ENCODE measurements at regions not wholly inside any gene's neighbourhood (a gene's known extent, or its start where the extent isn't known, plus 50 kb on each side); places are given as distances from the start of the nearest gene placed in this dataset.

GRCh38 chr1:87956750-87957149 is 628.1 kb downstream of the LMO4 start:
- peak overlapping the region; percentile 0 for H3K27ac ChIP-seq (ENCODE audit: insufficient read depth, low read length)
- DNase-seq (ENCODE audit: low read depth in 2 of 2): peak in 1 of 2 donors; percentile 32
- H2AFZ ChIP-seq (ENCODE audit: low read length): no peak overlapping the region
- TF ChIP-seq EZH2 (IDR thresholded peaks at IDR 0.05; ENCODE audit: low read length, missing control alignments): no peak
- TF ChIP-seq, protein P1, sequence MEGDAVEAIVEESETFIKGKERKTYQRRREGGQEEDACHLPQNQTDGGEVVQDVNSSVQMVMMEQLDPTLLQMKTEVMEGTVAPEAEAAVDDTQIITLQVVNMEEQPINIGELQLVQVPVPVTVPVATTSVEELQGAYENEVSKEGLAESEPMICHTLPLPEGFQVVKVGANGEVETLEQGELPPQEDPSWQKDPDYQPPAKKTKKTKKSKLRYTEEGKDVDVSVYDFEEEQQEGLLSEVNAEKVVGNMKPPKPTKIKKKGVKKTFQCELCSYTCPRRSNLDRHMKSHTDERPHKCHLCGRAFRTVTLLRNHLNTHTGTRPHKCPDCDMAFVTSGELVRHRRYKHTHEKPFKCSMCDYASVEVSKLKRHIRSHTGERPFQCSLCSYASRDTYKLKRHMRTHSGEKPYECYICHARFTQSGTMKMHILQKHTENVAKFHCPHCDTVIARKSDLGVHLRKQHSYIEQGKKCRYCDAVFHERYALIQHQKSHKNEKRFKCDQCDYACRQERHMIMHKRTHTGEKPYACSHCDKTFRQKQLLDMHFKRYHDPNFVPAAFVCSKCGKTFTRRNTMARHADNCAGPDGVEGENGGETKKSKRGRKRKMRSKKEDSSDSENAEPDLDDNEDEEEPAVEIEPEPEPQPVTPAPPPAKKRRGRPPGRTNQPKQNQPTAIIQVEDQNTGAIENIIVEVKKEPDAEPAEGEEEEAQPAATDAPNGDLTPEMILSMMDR (conservative IDR thresholded peaks at IDR 0.05 in 1 of 2, IDR thresholded peaks at IDR 0.05 in 1 of 2; ENCODE audit: low read depth in 1 of 2, low read length in 2 of 2): no peak
- H3K79me2 ChIP-seq (ENCODE audit: control insufficient read depth, insufficient read depth, low read length): no peaks in the 10 kb centered on the region
- H3K36me3 ChIP-seq (ENCODE audit: control insufficient read depth, insufficient read depth, low read length): no peaks in the 10 kb centered on the region
- no peaks in the 10 kb centered on the region for H3K27me3 ChIP-seq (ENCODE audit: control insufficient read depth, insufficient read depth, low read length)
- H3K4me2 ChIP-seq (ENCODE audit: extremely low read depth, insufficient read depth, low read length): peak overlapping the region; percentile 11
- H4K20me1 ChIP-seq (ENCODE audit: control insufficient read depth, extremely low read depth, insufficient read depth, low read length): no peaks in the 10 kb centered on the region
- H3K4me1 ChIP-seq (ENCODE audit: control insufficient read depth, extremely low read depth, insufficient read depth, low read length): peaks cover 6% of the 10 kb centered on the region
- no peak overlapping the region for H3K4me3 ChIP-seq (replicated peaks in 1 of 4; ENCODE audit: control extremely low read depth in 1 of 4, insufficient read depth in 1 of 4, low read depth in 3 of 4, low read length in 4 of 4)
- no peaks in the 10 kb centered on the region for H3K9me3 ChIP-seq (ENCODE audit: control insufficient read depth, insufficient read depth, low read depth, low read length)
- H3K9ac ChIP-seq (ENCODE audit: insufficient read depth, low read length): no peak overlapping the region

- no peaks in the 10 kb centered on the region for H3K36me3 ChIP-seq (ENCODE audit: control insufficient read depth, insufficient read depth, low read length)
- H4K20me1 ChIP-seq (ENCODE audit: control insufficient read depth, extremely low read depth, insufficient read depth, low read length): no peaks in the 10 kb centered on the region
- no peak overlapping the region for H3K9ac ChIP-seq (ENCODE audit: insufficient read depth, low read length)
- peak in 1 of 2 donors; percentile 14 for DNase-seq (ENCODE audit: low read depth in 2 of 2)
- no peak overlapping the region for H2AFZ ChIP-seq (ENCODE audit: low read length)
- H3K4me3 ChIP-seq (replicated peaks in 1 of 4; ENCODE audit: control extremely low read depth in 1 of 4, insufficient read depth in 1 of 4, low read depth in 3 of 4, low read length in 4 of 4): no peak overlapping the region
- no peaks in the 10 kb centered on the region for H3K9me3 ChIP-seq (ENCODE audit: control insufficient read depth, insufficient read depth, low read depth, low read length)
- peaks cover 2% of the 10 kb centered on the region for H3K4me1 ChIP-seq (ENCODE audit: control insufficient read depth, extremely low read depth, insufficient read depth, low read length)
- TF ChIP-seq EZH2 (IDR thresholded peaks at IDR 0.05; ENCODE audit: low read length, missing control alignments): no peak
- TF ChIP-seq, protein P1 (conservative IDR thresholded peaks at IDR 0.05 in 1 of 2, IDR thresholded peaks at IDR 0.05 in 1 of 2; ENCODE audit: low read depth in 1 of 2, low read length in 2 of 2): no peak
- H3K27ac ChIP-seq (ENCODE audit: insufficient read depth, low read length): no peak overlapping the region
- H3K27me3 ChIP-seq (ENCODE audit: control insufficient read depth, insufficient read depth, low read length): no peaks in the 10 kb centered on the region
- no peak overlapping the region for H3K4me2 ChIP-seq (ENCODE audit: extremely low read depth, insufficient read depth, low read length)
- no peaks in the 10 kb centered on the region for H3K79me2 ChIP-seq (ENCODE audit: control insufficient read depth, insufficient read depth, low read length)
These were observed 628.7 kb downstream of the LMO4 start for GRCh38 chr1:87957331-87957730.

DNA sequence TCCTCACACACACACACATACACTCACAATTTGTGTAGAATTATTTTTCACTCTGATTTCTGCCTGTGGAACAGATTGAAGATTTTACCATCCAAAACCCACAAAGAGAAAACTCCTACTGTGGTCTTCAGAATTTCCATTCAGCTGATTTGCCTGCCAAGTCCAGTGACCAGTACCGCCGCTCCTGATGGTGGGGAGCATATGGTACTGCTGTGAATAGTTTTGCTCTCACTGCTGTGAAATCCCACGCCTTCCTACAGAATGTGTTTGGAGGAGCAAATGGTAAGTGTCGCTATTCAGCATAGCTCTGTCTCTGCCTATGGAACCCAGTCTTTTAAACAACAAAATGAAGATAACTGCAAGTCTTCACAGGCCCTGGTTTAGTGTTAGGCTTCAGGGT is 629.5 kb downstream of the LMO4 start:
- H3K4me1 ChIP-seq (ENCODE audit: control insufficient read depth, extremely low read depth, insufficient read depth, low read length): peaks cover 2% of the 10 kb centered on the region
- H3K36me3 ChIP-seq (ENCODE audit: control insufficient read depth, insufficient read depth, low read length): no peaks in the 10 kb centered on the region
- H2AFZ ChIP-seq (ENCODE audit: low read length): no peak overlapping the region
- no peak overlapping the region for H3K4me2 ChIP-seq (ENCODE audit: extremely low read depth, insufficient read depth, low read length)
- H3K9me3 ChIP-seq (ENCODE audit: control insufficient read depth, insufficient read depth, low read depth, low read length): no peaks in the 10 kb centered on the region
- no peaks in the 10 kb centered on the region for H3K27me3 ChIP-seq (ENCODE audit: control insufficient read depth, insufficient read depth, low read length)
- no peak for DNase-seq (ENCODE audit: low read depth in 2 of 2)
- no peak for TF ChIP-seq EZH2 (IDR thresholded peaks at IDR 0.05; ENCODE audit: low read length, missing control alignments)
- TF ChIP-seq, protein P1 (conservative IDR thresholded peaks at IDR 0.05 in 1 of 2, IDR thresholded peaks at IDR 0.05 in 1 of 2; ENCODE audit: low read depth in 1 of 2, low read length in 2 of 2): no peak
- H3K9ac ChIP-seq (ENCODE audit: insufficient read depth, low read length): no peak overlapping the region
- no peak overlapping the region for H3K27ac ChIP-seq (ENCODE audit: insufficient read depth, low read length)
- H3K79me2 ChIP-seq (ENCODE audit: control insufficient read depth, insufficient read depth, low read length): no peaks in the 10 kb centered on the region
- no peak overlapping the region for H3K4me3 ChIP-seq (replicated peaks in 1 of 4; ENCODE audit: control extremely low read depth in 1 of 4, insufficient read depth in 1 of 4, low read depth in 3 of 4, low read length in 4 of 4)
- no peaks in the 10 kb centered on the region for H4K20me1 ChIP-seq (ENCODE audit: control insufficient read depth, extremely low read depth, insufficient read depth, low read length)

Data from fibroblast of lung (primary cell).